MCF 10A (cell line): ENCODE measurements at regions not wholly inside any gene's neighbourhood (a gene's known extent, or its start where the extent isn't known, plus 50 kb on each side); places are given as distances from the start of the nearest gene placed in this dataset.
A peak's percentile ranks its signal among the peaks of the same experiment; 100 is the strongest.
"Not testable (repeated sequence)": the region's sequence is repeated elsewhere in the genome, so short reads cannot be mapped to it uniquely, and the experiment has no call there.

ENCODE experiments used
- BruUV-seq: library from RNA; stranded (reverse); fragments of 400-500 nt; replicated peaks from 2 replicates; lab custom pipeline; 2021; lab: Mats Ljungman, UMichigan
- CTCF ChIA-PET: fragments of 300-600 bp; sonication (Branson Sonifier 250); formaldehyde crosslinking; extraction: SDS; loops from one replicate; lab custom pipeline; 2021; ENCODE audit warnings: antibody characterized with exemption, inconsistent platforms; lab: Yijun Ruan, JAX
- POLR2A ChIA-PET: fragments of 300-600, 350-650 bp; sonication (Branson Sonifier 250); formaldehyde crosslinking; extraction: SDS; loops from one replicate; lab custom pipeline; 2020; ENCODE audit warnings: antibody characterized with exemption, inconsistent platforms; lab: Yijun Ruan, JAX
- DNase-seq: peaks from one replicate; pipeline ENCODE4 v3.0.0-alpha.2; 2018; ENCODE audit not compliant: unreplicated experiment
- H3K27ac Mint-ChIP-seq: one replicate; pipeline ENCODE4 v1.8.0; 2022; ENCODE audit warnings: mild to moderate bottlenecking, low read depth, mixed read lengths; ENCODE audit not compliant: unreplicated experiment
- H3K27me3 Mint-ChIP-seq: one replicate; pipeline ENCODE4 v1.8.0; 2022; ENCODE audit warnings: mixed read lengths; ENCODE audit not compliant: insufficient read depth, unreplicated experiment
- H3K36me3 Mint-ChIP-seq: one replicate; pipeline ENCODE4 v1.8.0; 2022; ENCODE audit warnings: mild to moderate bottlenecking, moderate library complexity, mixed read lengths; ENCODE audit not compliant: insufficient read depth, unreplicated experiment
- H3K4me1 Mint-ChIP-seq: one replicate; pipeline ENCODE4 v1.8.0; 2022; ENCODE audit warnings: mixed read lengths; ENCODE audit not compliant: insufficient read depth, unreplicated experiment
- H3K4me3 Mint-ChIP-seq: one replicate; pipeline ENCODE4 v1.8.0; 2022; ENCODE audit warnings: mild to moderate bottlenecking, moderate library complexity, mixed read lengths; ENCODE audit not compliant: unreplicated experiment
- H3K9me3 Mint-ChIP-seq: one replicate; pipeline ENCODE4 v1.8.0; 2022; ENCODE audit warnings: mixed read lengths; ENCODE audit not compliant: unreplicated experiment
- CTCF ChIP-seq: fragments of 200-600 bp; IDR thresholded peaks from one replicate; pipeline ENCODE4 v1.8.0; 2022; ENCODE audit warnings: antibody characterized with exemption, mild to moderate bottlenecking; ENCODE audit not compliant: unreplicated experiment
- intact Hi-C: fragments of 100-400 bp; cut with micrococcal nuclease; formaldehyde crosslinking; loops from 2 replicates; pipeline ENCODE4 v1.14.1; 2022

- DNase-seq, H3K4me3 Mint-ChIP-seq, intact Hi-C loops, BruUV-seq, H3K9me3 Mint-ChIP-seq, CTCF ChIA-PET, H3K27me3 Mint-ChIP-seq, H3K27ac Mint-ChIP-seq, H3K4me1 Mint-ChIP-seq: not testable (repeated sequence)
- H3K36me3 Mint-ChIP-seq, result peaks cover 11% of the 10 kb centered on the region
- POLR2A ChIA-PET, result interaction anchor here (0.6 to 1.9 kb wide), 3 partner anchors 32 to 916 kb away, joined by 3 to 4 read pairs (median 4); no protein-coding TSS in a partner anchor
Measured at GRCh38 chr16:21521390-21522143, 77.8 kb upstream of the METTL9 start.

- DNase-seq, intact Hi-C loops, H3K27ac Mint-ChIP-seq, POLR2A ChIA-PET, H3K27me3 Mint-ChIP-seq, BruUV-seq, H3K4me3 Mint-ChIP-seq, H3K4me1 Mint-ChIP-seq, H3K9me3 Mint-ChIP-seq: not testable (repeated sequence)
- CTCF ChIA-PET, result interaction anchor here (0.6 to 0.7 kb wide), 2 partner anchors 45 to 159 kb away, joined by 3 to 4 read pairs; no protein-coding TSS in a partner anchor
- H3K36me3 Mint-ChIP-seq, result peaks cover 10% of the 10 kb centered on the region
Measured at GRCh38 chr16:21522846-21523245, 76.5 kb upstream of the METTL9 start.

GRCh38 chr16:21523411-21524067 lies 75.8 kb upstream of the METTL9 start:
- H3K36me3 Mint-ChIP-seq, result peaks cover 3% of the 10 kb centered on the region
- H3K4me1 Mint-ChIP-seq, result no peaks in the 10 kb centered on the region
- no peak for DNase-seq
- H3K27me3 Mint-ChIP-seq, result no peaks in the 10 kb centered on the region
- intact Hi-C loops, result no loop called here
- no peak for TF ChIP-seq CTCF
- no peaks in the 10 kb centered on the region for H3K9me3 Mint-ChIP-seq
- no TSS peak for BruUV-seq
- ChIA-PET POLR2A (interaction anchor here (0.6 kb wide), 1 partner anchor 98 kb away, joined by 3 read pairs; no protein-coding TSS in a partner anchor), CTCF (interaction anchor here (0.6 to 0.7 kb wide), 2 partner anchors 44 to 158 kb away, joined by 3 to 4 read pairs; no protein-coding TSS in a partner anchor)
- no peak overlapping the region for H3K4me3 Mint-ChIP-seq
- H3K27ac Mint-ChIP-seq, result no peak overlapping the region

GRCh38 chr16:21524068-21524751 lies 75.2 kb upstream of the METTL9 start:
- ChIA-PET CTCF (no interaction called here), POLR2A (interaction anchor here (0.6 kb wide), 1 partner anchor 97 kb away, joined by 3 read pairs; no protein-coding TSS in a partner anchor)
- intact Hi-C loops, result no loop called here
- DNase-seq, result no peak
- no peak for TF ChIP-seq CTCF
- Mint-ChIP-seq H3K36me3 (no peaks in the 10 kb centered on the region), H3K4me1 (no peaks in the 10 kb centered on the region), H3K4me3 (no peak overlapping the region), H3K9me3 (no peaks in the 10 kb centered on the region), H3K27ac (no peak overlapping the region), H3K27me3 (no peaks in the 10 kb centered on the region)
- no TSS peak for BruUV-seq

GRCh38 chr16:21524752-21525028 lies 74.7 kb upstream of the METTL9 start:
- BruUV-seq, H3K4me3 Mint-ChIP-seq, H3K9me3 Mint-ChIP-seq, H3K27me3 Mint-ChIP-seq, H3K27ac Mint-ChIP-seq, intact Hi-C loops, POLR2A ChIA-PET, DNase-seq, H3K4me1 Mint-ChIP-seq, H3K36me3 Mint-ChIP-seq: not testable (repeated sequence)
- CTCF ChIA-PET, result interaction anchor here (0.6 kb wide), 1 partner anchor 13 kb away, joined by 3 read pairs; no protein-coding TSS in a partner anchor

GRCh38 chr16:21525029-21525895 lies 74.1 kb upstream of the METTL9 start:
- H3K27ac Mint-ChIP-seq, intact Hi-C loops, H3K36me3 Mint-ChIP-seq, H3K4me3 Mint-ChIP-seq, H3K27me3 Mint-ChIP-seq, H3K4me1 Mint-ChIP-seq, POLR2A ChIA-PET, BruUV-seq, H3K9me3 Mint-ChIP-seq: not testable (repeated sequence)
- peak; percentile 63 for DNase-seq
- CTCF ChIA-PET, result interaction anchor here (0.6 kb wide), 1 partner anchor 13 kb away, joined by 3 read pairs; no protein-coding TSS in a partner anchor
